HepG2 (cell line): ENCODE measurements at regions not wholly inside any gene's neighbourhood (a gene's known extent, or its start where the extent isn't known, plus 50 kb on each side); places are given as distances from the start of the nearest gene placed in this dataset.

Experiments used
- CHD2 ChIP-seq: IDR thresholded peaks from 2 replicates; pipeline ENCODE4 v1.6.1; 2011; ENCODE audit warnings: low read depth, low read length, improper control_type of control experiment
- FOXM1 ChIP-seq: sonication (generic); formaldehyde crosslinking; IDR thresholded peaks from 2 replicates; pipeline ENCODE4 v1.5.0; 2020; ENCODE audit warnings: missing genetic modification reagents
- HDAC2 ChIP-seq: sonication (generic); formaldehyde crosslinking; IDR thresholded peaks from 2 replicates; pipeline ENCODE4 v1.4.0; 2020; ENCODE audit warnings: missing genetic modification reagents
- POLR2A ChIP-seq, 2 experiments: IDR thresholded peaks; 2 replicates each; pipeline ENCODE4 v1.6.1; 2011; ENCODE audit warnings: low read depth in 2 of 2, low read length in 2 of 2, mild to moderate bottlenecking in 1 of 2, moderate library complexity in 1 of 2; ENCODE audit not compliant: insufficient read depth in 1 of 2
- RBM22 ChIP-seq: fragments of 200-400 bp; formaldehyde crosslinking; optimal IDR thresholded peaks from 2 replicates; pipeline ENCODE3; 2017; ENCODE audit warnings: mild to moderate bottlenecking, low read length, moderate library complexity
- ZNF747 ChIP-seq: sonication (generic); formaldehyde crosslinking; IDR thresholded peaks from 2 replicates; pipeline ENCODE4 v1.8.1; 2023; ENCODE audit warnings: missing genetic modification reagents, mild to moderate bottlenecking, borderline replicate concordance
- ZNF816 ChIP-seq: sonication (generic); formaldehyde crosslinking; IDR thresholded peaks from 2 replicates; pipeline ENCODE4 v1.8.0; 2022; ENCODE audit warnings: missing genetic modification reagents, mild to moderate bottlenecking, borderline replicate concordance
- TF ChIP-seq, protein P1 (sequence below): sonication (generic); formaldehyde crosslinking; IDR thresholded peaks from 2 replicates; pipeline ENCODE4 v1.4.0; 2020; ENCODE audit warnings: missing genetic modification reagents, borderline replicate concordance

DNA sequence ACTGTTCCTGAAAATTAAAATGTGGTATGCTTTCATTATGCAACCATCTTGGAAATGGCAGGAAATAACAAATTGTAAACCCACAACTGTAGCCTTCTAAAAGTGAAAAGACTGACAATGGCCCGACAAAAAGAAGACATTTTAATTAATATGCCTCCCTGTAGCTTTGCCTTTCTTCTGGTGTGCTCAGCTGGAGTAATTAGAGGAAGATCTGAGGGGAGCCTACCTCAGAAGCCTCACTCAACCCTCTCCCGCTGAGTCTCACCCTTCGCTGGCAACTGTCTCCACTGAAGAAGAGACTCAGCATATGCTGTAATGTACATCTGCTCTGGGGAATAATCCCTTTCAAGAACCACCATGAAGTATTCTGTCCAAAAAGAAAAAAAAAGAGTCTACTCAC lies 104.7 kb upstream of the SETMAR start:
- TF ChIP-seq, protein P1, sequence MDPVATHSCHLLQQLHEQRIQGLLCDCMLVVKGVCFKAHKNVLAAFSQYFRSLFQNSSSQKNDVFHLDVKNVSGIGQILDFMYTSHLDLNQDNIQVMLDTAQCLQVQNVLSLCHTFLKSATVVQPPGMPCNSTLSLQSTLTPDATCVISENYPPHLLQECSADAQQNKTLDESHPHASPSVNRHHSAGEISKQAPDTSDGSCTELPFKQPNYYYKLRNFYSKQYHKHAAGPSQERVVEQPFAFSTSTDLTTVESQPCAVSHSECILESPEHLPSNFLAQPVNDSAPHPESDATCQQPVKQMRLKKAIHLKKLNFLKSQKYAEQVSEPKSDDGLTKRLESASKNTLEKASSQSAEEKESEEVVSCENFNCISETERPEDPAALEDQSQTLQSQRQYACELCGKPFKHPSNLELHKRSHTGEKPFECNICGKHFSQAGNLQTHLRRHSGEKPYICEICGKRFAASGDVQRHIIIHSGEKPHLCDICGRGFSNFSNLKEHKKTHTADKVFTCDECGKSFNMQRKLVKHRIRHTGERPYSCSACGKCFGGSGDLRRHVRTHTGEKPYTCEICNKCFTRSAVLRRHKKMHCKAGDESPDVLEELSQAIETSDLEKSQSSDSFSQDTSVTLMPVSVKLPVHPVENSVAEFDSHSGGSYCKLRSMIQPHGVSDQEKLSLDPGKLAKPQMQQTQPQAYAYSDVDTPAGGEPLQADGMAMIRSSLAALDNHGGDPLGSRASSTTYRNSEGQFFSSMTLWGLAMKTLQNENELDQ (CRISPR knock-in tag) = no peak
- TF ChIP-seq POLR2A (IDR thresholded peaks at IDR 0.05; ENCODE audit: insufficient read depth in 1 of 2, low read depth in 2 of 2, low read length in 2 of 2) = no peak
- no peak for TF ChIP-seq ZNF747 (CRISPR knock-in tag)
- TF ChIP-seq CHD2 = no peak
- no peak for TF ChIP-seq HDAC2
- no peak for TF ChIP-seq FOXM1 (CRISPR knock-in tag)
- TF ChIP-seq ZNF816 (CRISPR knock-in tag) = no peak
- no peak for TF ChIP-seq RBM22
